ENCODE measurements at regions not wholly inside any gene's neighbourhood (a gene's known extent, or its start where the extent isn't known, plus 50 kb on each side); places are given as distances from the start of the nearest gene placed in this dataset.

DNA sequence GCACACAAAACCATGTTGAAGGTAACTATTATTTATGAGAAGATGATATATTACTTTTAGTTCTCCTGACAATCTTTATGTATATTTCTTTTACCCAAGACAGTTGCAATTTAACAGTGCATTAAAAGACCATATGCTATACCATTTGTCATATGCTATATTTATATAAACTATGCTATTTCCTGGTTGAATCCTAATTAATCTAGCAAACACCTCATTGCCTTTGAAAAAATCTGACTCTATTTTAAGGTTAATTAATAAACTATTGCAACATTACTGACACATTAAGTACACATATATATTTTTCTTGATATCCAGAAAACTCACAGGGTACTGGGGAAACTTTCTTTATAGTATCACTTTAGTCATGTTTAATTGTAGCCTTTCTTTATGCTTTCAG is 649.4 kb upstream of the PCDH20 start:
- no peak overlapping the region for H3K4me3 ChIP-seq (ENCODE audit: low read length)
- H3K27me3 ChIP-seq (ENCODE audit: control insufficient read depth, insufficient read depth, low read length) = no peaks in the 10 kb centered on the region
- DNase-seq (ENCODE audit: low read depth, low spot score) = no peak
- H3K9me3 ChIP-seq (ENCODE audit: control insufficient read depth, insufficient read depth, low read length) = no peaks in the 10 kb centered on the region
- no peak overlapping the region for H3K27ac ChIP-seq (ENCODE audit: low read length)
- H3K36me3 ChIP-seq (ENCODE audit: control insufficient read depth, insufficient read depth, low read length) = no peaks in the 10 kb centered on the region
- H3K4me1 ChIP-seq (ENCODE audit: control insufficient read depth, insufficient read depth, low read length) = no peaks in the 10 kb centered on the region

DNA sequence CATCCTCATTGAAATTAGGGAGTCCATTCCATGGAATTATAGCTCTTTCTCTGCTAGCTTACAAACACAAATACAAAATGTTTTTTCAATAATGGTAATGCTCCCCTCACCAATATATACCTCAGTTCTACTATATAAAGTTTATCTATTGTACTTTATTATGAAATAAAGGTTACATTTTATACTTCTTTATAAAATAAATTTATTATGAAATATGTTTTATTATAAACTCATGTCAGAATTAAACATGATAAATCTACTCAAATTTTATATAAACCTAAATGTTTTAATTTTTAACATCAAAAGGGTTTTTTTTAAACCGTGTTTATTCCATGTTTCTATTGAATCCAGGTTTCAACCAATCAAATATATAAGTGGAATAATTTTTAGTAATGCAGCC is 646.1 kb upstream of the PCDH20 start:
- Histone ChIP-seq H3K27ac (ENCODE audit: low read length) (no peak overlapping the region), H3K27me3 (ENCODE audit: control insufficient read depth, insufficient read depth, low read length) (no peaks in the 10 kb centered on the region), H3K9me3 (ENCODE audit: control insufficient read depth, insufficient read depth, low read length) (no peaks in the 10 kb centered on the region), H3K4me3 (ENCODE audit: low read length) (no peak overlapping the region), H3K4me1 (ENCODE audit: control insufficient read depth, insufficient read depth, low read length) (no peaks in the 10 kb centered on the region), H3K36me3 (ENCODE audit: control insufficient read depth, insufficient read depth, low read length) (no peaks in the 10 kb centered on the region)
- no peak for DNase-seq (ENCODE audit: low read depth, low spot score)
- no CpG with 5 or more reads among the region's 1 CpG for WGBS (ENCODE audit: insufficient coverage, insufficient read length)

DNA sequence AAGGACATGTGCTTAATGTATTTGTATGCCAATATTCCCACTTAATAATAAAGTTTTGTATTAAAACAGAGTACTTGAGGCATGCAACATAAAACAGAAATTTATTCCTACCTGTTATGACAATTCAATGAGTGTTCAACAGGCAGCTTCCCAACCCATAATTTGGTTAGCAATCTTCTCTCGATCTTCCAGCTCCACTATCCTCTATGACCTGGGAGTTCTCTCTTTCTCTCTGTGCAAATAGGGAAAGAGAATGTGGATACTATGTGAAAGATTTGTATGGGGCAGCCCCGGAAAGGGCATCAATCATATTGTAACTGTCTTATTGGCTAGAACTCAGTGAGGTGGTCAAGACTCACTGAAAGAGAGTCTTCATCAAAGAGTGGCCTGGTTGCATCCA is 644.9 kb upstream of the PCDH20 start:
- WGBS (ENCODE audit: insufficient coverage, insufficient read length) = no CpG with 5 or more reads among the region's 2 CpGs
- H3K9me3 ChIP-seq (ENCODE audit: control insufficient read depth, insufficient read depth, low read length) = no peaks in the 10 kb centered on the region
- H3K27me3 ChIP-seq (ENCODE audit: control insufficient read depth, insufficient read depth, low read length) = no peaks in the 10 kb centered on the region
- H3K27ac ChIP-seq (ENCODE audit: low read length) = no peak overlapping the region
- H3K4me1 ChIP-seq (ENCODE audit: control insufficient read depth, insufficient read depth, low read length) = no peaks in the 10 kb centered on the region
- H3K36me3 ChIP-seq (ENCODE audit: control insufficient read depth, insufficient read depth, low read length) = no peaks in the 10 kb centered on the region
- H3K4me3 ChIP-seq (ENCODE audit: low read length) = no peak overlapping the region
- DNase-seq (ENCODE audit: low read depth, low spot score) = no peak

DNA sequence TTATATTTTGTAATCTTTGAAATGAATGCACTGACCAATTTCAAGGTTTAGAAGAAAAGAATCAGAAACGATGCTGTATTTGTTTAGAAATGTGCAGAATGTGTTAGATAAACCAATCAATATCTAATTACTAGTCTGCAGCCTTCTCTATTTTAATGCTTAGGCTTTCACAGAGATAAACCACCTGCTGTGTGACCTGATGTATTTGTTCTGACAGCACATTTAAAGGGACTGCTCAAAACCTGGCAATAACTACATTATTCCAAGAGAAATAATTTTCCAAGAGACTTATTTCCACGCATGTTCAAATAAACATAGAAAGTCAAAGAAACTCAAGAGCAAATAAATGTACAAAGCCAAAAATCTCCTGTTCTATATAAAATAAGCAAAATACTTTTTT is 641.6 kb upstream of the PCDH20 start:
- Histone ChIP-seq H3K4me3 (ENCODE audit: low read length) (no peak overlapping the region), H3K27me3 (ENCODE audit: control insufficient read depth, insufficient read depth, low read length) (no peaks in the 10 kb centered on the region)
- no CpG with 5 or more reads among the region's 2 CpGs for WGBS (ENCODE audit: insufficient coverage, insufficient read length)

DNA sequence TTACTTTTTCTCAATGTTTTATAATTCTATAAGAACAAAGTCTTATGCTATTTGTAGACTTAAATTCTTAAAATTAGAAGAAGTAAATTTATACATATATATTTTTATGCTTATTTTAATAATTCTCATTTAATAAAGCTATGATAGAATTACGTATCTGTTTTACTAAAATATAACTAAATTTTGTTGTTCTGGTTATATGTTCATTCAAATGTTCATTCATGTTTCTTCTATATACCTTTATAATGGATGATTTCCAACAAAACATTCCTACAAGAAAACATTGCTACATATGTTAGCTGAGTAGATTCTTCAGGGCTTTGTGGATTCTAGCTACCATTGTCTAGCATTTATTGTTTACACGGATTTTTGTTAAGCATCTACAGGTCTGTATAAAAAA is 634.3 kb upstream of the PCDH20 start:
- WGBS (ENCODE audit: insufficient coverage, insufficient read length) = no CpG with 5 or more reads among the region's 2 CpGs
- Histone ChIP-seq H3K27ac (ENCODE audit: low read length) (no peak overlapping the region), H3K27me3 (ENCODE audit: control insufficient read depth, insufficient read depth, low read length) (no peaks in the 10 kb centered on the region), H3K36me3 (ENCODE audit: control insufficient read depth, insufficient read depth, low read length) (no peaks in the 10 kb centered on the region), H3K9me3 (ENCODE audit: control insufficient read depth, insufficient read depth, low read length) (no peaks in the 10 kb centered on the region), H3K4me3 (ENCODE audit: low read length) (no peak overlapping the region), H3K4me1 (ENCODE audit: control insufficient read depth, insufficient read depth, low read length) (no peaks in the 10 kb centered on the region)
- no peak for DNase-seq (ENCODE audit: low read depth, low spot score)

More for the DNA sequence above, 641.6 kb upstream of the PCDH20 start:
- DNase-seq (ENCODE audit: low read depth, low spot score) = no peak
- Histone ChIP-seq H3K4me1 (ENCODE audit: control insufficient read depth, insufficient read depth, low read length) (no peaks in the 10 kb centered on the region), H3K9me3 (ENCODE audit: control insufficient read depth, insufficient read depth, low read length) (no peaks in the 10 kb centered on the region), H3K27ac (ENCODE audit: low read length) (no peak overlapping the region), H3K36me3 (ENCODE audit: control insufficient read depth, insufficient read depth, low read length) (no peaks in the 10 kb centered on the region)

DNA sequence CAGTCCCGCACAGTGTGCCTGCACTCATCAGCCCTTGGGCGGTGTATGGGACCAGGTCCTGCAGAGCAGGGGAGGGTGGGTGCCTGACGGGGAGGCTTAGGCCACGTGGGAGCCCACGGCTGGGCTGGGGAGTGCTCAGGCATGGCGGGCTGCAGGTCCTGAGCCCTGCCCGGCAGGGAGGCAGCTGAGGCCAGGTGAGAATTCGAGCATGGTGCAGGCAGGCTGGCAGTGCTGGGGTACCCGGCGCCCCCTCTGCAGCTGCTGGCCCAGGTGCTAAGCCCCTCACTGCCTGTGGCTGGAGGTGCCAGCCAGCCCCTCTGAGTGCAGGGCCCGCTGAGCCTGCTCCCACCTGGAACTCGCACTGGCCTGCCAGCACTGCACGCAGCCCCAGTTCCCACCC is 630.9 kb upstream of the PCDH20 start:
- WGBS (ENCODE audit: insufficient coverage, insufficient read length) = no CpG with 5 or more reads among the region's 13 CpGs
- no peaks in the 10 kb centered on the region for H3K4me1 ChIP-seq (ENCODE audit: control insufficient read depth, insufficient read depth, low read length)

DNA sequence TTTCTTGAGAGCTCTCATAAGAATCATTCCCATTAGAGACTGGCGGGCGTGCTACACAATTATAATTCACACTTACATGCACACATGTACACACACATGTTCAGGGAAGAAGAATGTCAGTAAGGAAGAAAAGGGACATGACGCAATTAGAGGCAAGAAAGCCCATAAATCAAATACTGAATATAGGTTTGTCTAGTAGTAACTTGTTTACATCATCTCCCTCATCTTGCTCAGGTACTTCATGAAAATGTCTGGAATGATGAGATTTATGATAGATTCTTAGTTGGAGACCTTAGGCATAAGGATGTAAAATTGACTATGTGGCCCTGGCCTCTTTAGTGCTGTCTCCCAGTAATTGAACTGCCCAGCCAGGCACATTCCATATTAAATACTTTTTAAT is 628.0 kb upstream of the PCDH20 start:
- H3K4me3 ChIP-seq (ENCODE audit: low read length) = no peak overlapping the region
- DNase-seq (ENCODE audit: low read depth, low spot score) = no peak
- no peaks in the 10 kb centered on the region for H3K4me1 ChIP-seq (ENCODE audit: control insufficient read depth, insufficient read depth, low read length)
- H3K27me3 ChIP-seq (ENCODE audit: control insufficient read depth, insufficient read depth, low read length) = no peaks in the 10 kb centered on the region
- no peak overlapping the region for H3K27ac ChIP-seq (ENCODE audit: low read length)
- no peaks in the 10 kb centered on the region for H3K36me3 ChIP-seq (ENCODE audit: control insufficient read depth, insufficient read depth, low read length)
- no peaks in the 10 kb centered on the region for H3K9me3 ChIP-seq (ENCODE audit: control insufficient read depth, insufficient read depth, low read length)
- WGBS (ENCODE audit: insufficient coverage, insufficient read length) = no CpG with 5 or more reads among the region's 3 CpGs

More for the DNA sequence above, 630.9 kb upstream of the PCDH20 start:
- Histone ChIP-seq H3K27me3 (ENCODE audit: control insufficient read depth, insufficient read depth, low read length) (no peaks in the 10 kb centered on the region), H3K9me3 (ENCODE audit: control insufficient read depth, insufficient read depth, low read length) (no peaks in the 10 kb centered on the region), H3K27ac (ENCODE audit: low read length) (no peak overlapping the region), H3K4me3 (ENCODE audit: low read length) (no peak overlapping the region), H3K36me3 (ENCODE audit: control insufficient read depth, insufficient read depth, low read length) (no peaks in the 10 kb centered on the region)
- no peak for DNase-seq (ENCODE audit: low read depth, low spot score)

DNA sequence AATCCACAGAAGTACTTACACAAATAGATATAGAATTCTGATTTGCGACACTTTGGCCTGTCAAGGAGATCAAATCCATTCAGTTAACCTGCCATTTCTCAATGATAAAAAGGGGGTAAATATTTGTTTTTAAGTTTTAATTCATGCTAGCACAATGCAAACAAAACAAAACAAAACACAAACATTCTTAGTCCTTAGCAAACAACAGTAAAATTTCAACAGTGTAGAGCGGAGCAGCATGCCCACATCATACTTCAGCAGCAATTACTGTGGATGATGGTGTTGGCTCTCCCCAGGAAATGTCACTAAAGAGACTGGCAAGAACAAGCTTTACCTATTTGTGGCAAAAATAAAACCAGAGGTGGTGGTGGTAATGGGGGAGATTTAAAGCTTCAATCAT is 625.2 kb upstream of the PCDH20 start:
- H3K4me1 ChIP-seq (ENCODE audit: control insufficient read depth, insufficient read depth, low read length) = no peaks in the 10 kb centered on the region
- no CpG with 5 or more reads among the region's 2 CpGs for WGBS (ENCODE audit: insufficient coverage, insufficient read length)

DNA sequence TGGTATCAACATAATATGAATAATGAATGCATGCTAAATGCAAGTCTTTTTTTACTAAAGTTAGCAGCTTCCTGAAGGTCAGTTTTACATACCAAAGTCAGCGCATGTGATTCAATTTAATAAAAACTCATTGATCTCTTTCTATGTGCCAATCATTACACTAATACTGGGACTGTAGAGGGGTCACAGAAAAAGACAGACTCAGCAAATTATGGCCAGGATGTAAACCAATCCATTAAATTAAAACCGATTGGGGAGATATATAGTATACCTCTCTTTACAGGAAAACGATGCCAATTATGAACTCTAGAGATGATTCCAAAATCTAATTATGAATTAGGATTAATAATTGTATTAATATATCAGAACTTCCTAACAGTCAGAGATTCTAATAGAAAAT is 624.4 kb upstream of the PCDH20 start:
- H3K36me3 ChIP-seq (ENCODE audit: control insufficient read depth, insufficient read depth, low read length) = no peaks in the 10 kb centered on the region
- no peaks in the 10 kb centered on the region for H3K27me3 ChIP-seq (ENCODE audit: control insufficient read depth, insufficient read depth, low read length)
- H3K4me1 ChIP-seq (ENCODE audit: control insufficient read depth, insufficient read depth, low read length) = no peaks in the 10 kb centered on the region
- H3K4me3 ChIP-seq (ENCODE audit: low read length) = no peak overlapping the region
- WGBS (ENCODE audit: insufficient coverage, insufficient read length) = no CpG with 5 or more reads among the region's 3 CpGs
- H3K9me3 ChIP-seq (ENCODE audit: control insufficient read depth, insufficient read depth, low read length) = no peaks in the 10 kb centered on the region
- H3K27ac ChIP-seq (ENCODE audit: low read length) = no peak overlapping the region
- DNase-seq (ENCODE audit: low read depth, low spot score) = no peak

More for the DNA sequence above, 625.2 kb upstream of the PCDH20 start:
- Histone ChIP-seq H3K27ac (ENCODE audit: low read length) (no peak overlapping the region), H3K4me3 (ENCODE audit: low read length) (no peak overlapping the region), H3K27me3 (ENCODE audit: control insufficient read depth, insufficient read depth, low read length) (no peaks in the 10 kb centered on the region), H3K9me3 (ENCODE audit: control insufficient read depth, insufficient read depth, low read length) (no peaks in the 10 kb centered on the region), H3K36me3 (ENCODE audit: control insufficient read depth, insufficient read depth, low read length) (no peaks in the 10 kb centered on the region)
- no peak for DNase-seq (ENCODE audit: low read depth, low spot score)

DNA sequence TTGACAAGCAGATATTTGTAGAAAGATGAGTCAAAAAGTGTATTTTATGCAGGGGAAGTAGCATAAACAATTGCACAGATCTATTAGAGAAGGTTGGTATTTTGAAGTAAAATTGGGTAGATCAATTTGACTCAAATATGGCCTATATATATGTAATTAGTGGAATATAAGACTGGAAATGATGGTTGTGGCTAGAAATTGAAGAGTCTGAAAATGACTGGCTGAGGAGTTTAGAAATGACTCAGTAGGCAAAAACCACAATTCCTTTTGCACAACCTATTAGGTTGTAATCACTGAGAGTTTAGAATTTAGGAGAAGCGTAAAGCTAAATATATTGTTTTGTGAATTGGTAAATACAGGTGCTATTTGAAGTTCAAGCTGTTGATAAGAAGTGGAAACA is 622.6 kb upstream of the PCDH20 start:
- WGBS (ENCODE audit: insufficient coverage, insufficient read length) = 100% methylated on average over 1 of the region's 1 CpG
- no peaks in the 10 kb centered on the region for H3K4me1 ChIP-seq (ENCODE audit: control insufficient read depth, insufficient read depth, low read length)
- no peaks in the 10 kb centered on the region for H3K36me3 ChIP-seq (ENCODE audit: control insufficient read depth, insufficient read depth, low read length)
- H3K9me3 ChIP-seq (ENCODE audit: control insufficient read depth, insufficient read depth, low read length) = no peaks in the 10 kb centered on the region
- H3K4me3 ChIP-seq (ENCODE audit: low read length) = no peak overlapping the region
- no peaks in the 10 kb centered on the region for H3K27me3 ChIP-seq (ENCODE audit: control insufficient read depth, insufficient read depth, low read length)
- no peak for DNase-seq (ENCODE audit: low read depth, low spot score)
- no peak overlapping the region for H3K27ac ChIP-seq (ENCODE audit: low read length)

DNA sequence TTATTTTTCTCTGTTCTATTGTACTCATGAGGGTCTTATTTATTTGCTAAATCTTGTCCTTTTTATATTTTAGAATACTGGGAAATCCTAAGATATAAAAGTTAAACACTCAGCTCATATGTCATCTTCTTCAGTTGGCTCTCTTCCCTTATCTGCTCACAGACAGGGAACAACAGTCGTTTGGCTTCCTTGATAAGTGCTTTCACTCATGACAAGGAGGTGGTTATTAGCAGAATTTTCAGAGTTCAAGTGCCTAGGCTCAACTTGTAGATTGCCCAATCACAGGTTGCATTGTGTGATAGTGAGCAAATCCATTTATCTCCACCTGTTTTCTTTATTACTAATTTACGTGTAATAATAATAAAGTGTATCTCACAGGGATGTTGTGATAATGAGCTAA is 620.3 kb upstream of the PCDH20 start:
- no peak overlapping the region for H3K4me3 ChIP-seq (ENCODE audit: low read length)
- H3K27ac ChIP-seq (ENCODE audit: low read length) = no peak overlapping the region
- no peak for DNase-seq (ENCODE audit: low read depth, low spot score)
- H3K27me3 ChIP-seq (ENCODE audit: control insufficient read depth, insufficient read depth, low read length) = no peaks in the 10 kb centered on the region
- no peaks in the 10 kb centered on the region for H3K4me1 ChIP-seq (ENCODE audit: control insufficient read depth, insufficient read depth, low read length)
- no peaks in the 10 kb centered on the region for H3K36me3 ChIP-seq (ENCODE audit: control insufficient read depth, insufficient read depth, low read length)
- no peaks in the 10 kb centered on the region for H3K9me3 ChIP-seq (ENCODE audit: control insufficient read depth, insufficient read depth, low read length)
- no CpG with 5 or more reads among the region's 2 CpGs for WGBS (ENCODE audit: insufficient coverage, insufficient read length)

Data from iPS DF 6.9 (cell line).